ENCODE measurements at regions not wholly inside any gene's neighbourhood (a gene's known extent, or its start where the extent isn't known, plus 50 kb on each side); places are given as distances from the start of the nearest gene placed in this dataset.

DNA sequence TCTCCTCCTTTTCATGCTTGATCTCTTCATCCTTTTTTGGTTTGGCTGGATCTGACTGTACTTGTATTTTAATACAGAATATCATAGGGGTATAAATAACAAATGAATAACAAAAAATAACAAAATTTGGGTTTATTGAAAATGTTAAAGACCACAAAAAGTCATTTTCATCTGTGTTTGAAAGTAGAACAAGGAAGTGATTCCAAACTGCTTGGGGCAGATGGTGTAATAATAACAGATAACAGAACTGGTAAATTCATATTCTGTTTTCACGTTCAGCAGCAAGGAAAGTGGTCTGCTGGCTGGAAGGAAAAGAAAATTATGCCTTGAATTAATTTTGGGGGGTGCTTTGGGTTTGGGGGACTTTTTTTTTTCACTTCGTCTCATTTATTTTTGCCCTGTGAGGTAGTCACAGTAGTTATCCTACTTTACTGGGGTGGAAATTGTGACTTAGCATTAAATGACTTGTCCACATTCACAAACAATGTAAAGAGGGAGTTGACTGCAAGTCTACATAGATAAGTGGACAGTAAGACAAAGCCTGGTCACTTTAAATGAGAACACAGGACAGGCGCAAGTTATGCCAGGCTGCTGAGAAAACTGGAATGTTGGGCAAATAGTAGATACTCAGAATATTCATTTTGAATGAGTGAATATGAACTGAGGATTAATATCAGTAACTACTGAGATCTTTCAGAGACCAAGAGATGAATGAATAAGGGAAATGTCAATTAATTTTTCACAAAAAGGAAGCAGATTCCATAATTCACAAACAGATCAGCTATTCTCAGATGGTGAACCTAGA, 193.9 kb upstream of the CITED2 start (continued):
- TF ChIP-seq SMARCA4 (IDR thresholded peaks at IDR 0.05), result 0 out of 2 replicates have a peak, but pooled peaks have one; percentile 10
- TF ChIP-seq FOXA3 (CRISPR knock-in tag; conservative IDR thresholded peaks at IDR 0.05 in 1 of 2, IDR thresholded peaks at IDR 0.05 in 1 of 2), result peak in 1 of 2 experiments; percentile 14; a peak in 1 of 4 replicates
- TF ChIP-seq ZNF140 (CRISPR knock-in tag; IDR thresholded peaks at IDR 0.05), result no peak
- no peak for TF ChIP-seq ZNF3 (CRISPR knock-in tag; IDR thresholded peaks at IDR 0.05)
- no peak for TF ChIP-seq RFX1 (IDR thresholded peaks at IDR 0.05)
- TF ChIP-seq SMARCE1 (IDR thresholded peaks at IDR 0.05), result no peak
- TF ChIP-seq, protein P1, sequence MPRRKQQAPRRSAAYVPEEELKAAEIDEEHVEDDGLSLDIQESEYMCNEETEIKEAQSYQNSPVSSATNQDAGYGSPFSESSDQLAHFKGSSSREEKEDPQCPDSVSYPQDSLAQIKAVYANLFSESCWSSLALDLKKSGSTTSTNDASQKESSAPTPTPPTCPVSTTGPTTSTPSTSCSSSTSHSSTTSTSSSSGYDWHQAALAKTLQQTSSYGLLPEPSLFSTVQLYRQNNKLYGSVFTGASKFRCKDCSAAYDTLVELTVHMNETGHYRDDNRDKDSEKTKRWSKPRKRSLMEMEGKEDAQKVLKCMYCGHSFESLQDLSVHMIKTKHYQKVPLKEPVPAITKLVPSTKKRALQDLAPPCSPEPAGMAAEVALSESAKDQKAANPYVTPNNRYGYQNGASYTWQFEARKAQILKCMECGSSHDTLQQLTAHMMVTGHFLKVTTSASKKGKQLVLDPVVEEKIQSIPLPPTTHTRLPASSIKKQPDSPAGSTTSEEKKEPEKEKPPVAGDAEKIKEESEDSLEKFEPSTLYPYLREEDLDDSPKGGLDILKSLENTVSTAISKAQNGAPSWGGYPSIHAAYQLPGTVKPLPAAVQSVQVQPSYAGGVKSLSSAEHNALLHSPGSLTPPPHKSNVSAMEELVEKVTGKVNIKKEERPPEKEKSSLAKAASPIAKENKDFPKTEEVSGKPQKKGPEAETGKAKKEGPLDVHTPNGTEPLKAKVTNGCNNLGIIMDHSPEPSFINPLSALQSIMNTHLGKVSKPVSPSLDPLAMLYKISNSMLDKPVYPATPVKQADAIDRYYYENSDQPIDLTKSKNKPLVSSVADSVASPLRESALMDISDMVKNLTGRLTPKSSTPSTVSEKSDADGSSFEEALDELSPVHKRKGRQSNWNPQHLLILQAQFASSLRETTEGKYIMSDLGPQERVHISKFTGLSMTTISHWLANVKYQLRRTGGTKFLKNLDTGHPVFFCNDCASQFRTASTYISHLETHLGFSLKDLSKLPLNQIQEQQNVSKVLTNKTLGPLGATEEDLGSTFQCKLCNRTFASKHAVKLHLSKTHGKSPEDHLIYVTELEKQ (CRISPR knock-in tag; IDR thresholded peaks at IDR 0.05), result no peak
- TF ChIP-seq, protein P2, sequence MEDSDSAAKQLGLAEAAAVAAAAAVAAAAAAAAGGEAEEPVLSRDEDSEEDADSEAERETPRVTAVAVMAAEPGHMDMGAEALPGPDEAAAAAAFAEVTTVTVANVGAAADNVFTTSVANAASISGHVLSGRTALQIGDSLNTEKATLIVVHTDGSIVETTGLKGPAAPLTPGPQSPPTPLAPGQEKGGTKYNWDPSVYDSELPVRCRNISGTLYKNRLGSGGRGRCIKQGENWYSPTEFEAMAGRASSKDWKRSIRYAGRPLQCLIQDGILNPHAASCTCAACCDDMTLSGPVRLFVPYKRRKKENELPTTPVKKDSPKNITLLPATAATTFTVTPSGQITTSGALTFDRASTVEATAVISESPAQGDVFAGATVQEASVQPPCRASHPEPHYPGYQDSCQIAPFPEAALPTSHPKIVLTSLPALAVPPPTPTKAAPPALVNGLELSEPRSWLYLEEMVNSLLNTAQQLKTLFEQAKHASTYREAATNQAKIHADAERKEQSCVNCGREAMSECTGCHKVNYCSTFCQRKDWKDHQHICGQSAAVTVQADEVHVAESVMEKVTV (CRISPR knock-in tag; IDR thresholded peaks at IDR 0.05), result 0 out of 2 replicates have a peak, but pooled peaks have one; percentile 24
- TF ChIP-seq TBP (optimal IDR thresholded peaks at IDR 0.05; ENCODE audit: low read depth, low read length), result no peak
- no peak for TF ChIP-seq TAF7 (tag; IDR thresholded peaks at IDR 0.05)
- TF ChIP-seq MAFG (tag; conservative IDR thresholded peaks at IDR 0.05), result peak; percentile 38; the same call in 1 of the 2 replicates
- TF ChIP-seq NUFIP1 (IDR thresholded peaks at IDR 0.05; ENCODE audit: partially characterized antibody), result no peak
- no peak for TF ChIP-seq ETV1 (tag; conservative IDR thresholded peaks at IDR 0.05; ENCODE audit: low read depth)
- TF ChIP-seq, protein P3, sequence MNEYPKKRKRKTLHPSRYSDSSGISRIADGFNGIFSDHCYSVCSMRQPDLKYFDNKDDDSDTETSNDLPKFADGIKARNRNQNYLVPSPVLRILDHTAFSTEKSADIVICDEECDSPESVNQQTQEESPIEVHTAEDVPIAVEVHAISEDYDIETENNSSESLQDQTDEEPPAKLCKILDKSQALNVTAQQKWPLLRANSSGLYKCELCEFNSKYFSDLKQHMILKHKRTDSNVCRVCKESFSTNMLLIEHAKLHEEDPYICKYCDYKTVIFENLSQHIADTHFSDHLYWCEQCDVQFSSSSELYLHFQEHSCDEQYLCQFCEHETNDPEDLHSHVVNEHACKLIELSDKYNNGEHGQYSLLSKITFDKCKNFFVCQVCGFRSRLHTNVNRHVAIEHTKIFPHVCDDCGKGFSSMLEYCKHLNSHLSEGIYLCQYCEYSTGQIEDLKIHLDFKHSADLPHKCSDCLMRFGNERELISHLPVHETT (CRISPR knock-in tag; conservative IDR thresholded peaks at IDR 0.05 in 1 of 2, IDR thresholded peaks at IDR 0.05 in 1 of 2), result no peak
- TF ChIP-seq, protein P4, sequence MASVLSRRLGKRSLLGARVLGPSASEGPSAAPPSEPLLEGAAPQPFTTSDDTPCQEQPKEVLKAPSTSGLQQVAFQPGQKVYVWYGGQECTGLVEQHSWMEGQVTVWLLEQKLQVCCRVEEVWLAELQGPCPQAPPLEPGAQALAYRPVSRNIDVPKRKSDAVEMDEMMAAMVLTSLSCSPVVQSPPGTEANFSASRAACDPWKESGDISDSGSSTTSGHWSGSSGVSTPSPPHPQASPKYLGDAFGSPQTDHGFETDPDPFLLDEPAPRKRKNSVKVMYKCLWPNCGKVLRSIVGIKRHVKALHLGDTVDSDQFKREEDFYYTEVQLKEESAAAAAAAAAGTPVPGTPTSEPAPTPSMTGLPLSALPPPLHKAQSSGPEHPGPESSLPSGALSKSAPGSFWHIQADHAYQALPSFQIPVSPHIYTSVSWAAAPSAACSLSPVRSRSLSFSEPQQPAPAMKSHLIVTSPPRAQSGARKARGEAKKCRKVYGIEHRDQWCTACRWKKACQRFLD (CRISPR knock-in tag; IDR thresholded peaks at IDR 0.05), result no peak
- no peak for TF ChIP-seq ILK (tag; IDR thresholded peaks at IDR 0.05; ENCODE audit: borderline replicate concordance, low read depth)
- TF ChIP-seq SLC30A9 (CRISPR knock-in tag; IDR thresholded peaks at IDR 0.05), result no peak
- 0 out of 2 replicates have a peak, but pooled peaks have one; percentile 14 for TF ChIP-seq SMAD4 (CRISPR knock-in tag; conservative IDR thresholded peaks at IDR 0.05)
- TF ChIP-seq ELF1 (tag; IDR thresholded peaks at IDR 0.05), result no peak
- no peak for TF ChIP-seq POLR2H (tag; IDR thresholded peaks at IDR 0.05; ENCODE audit: low read depth)

Data from K562 (cell line).